H1 (cell line): ENCODE measurements at regions not wholly inside any gene's neighbourhood (a gene's known extent, or its start where the extent isn't known, plus 50 kb on each side); places are given as distances from the start of the nearest gene placed in this dataset.

Experiments
- ATF3 ChIP-seq: IDR thresholded peaks from 2 replicates; pipeline ENCODE4 v1.6.1; 2011; ENCODE audit warnings: low read depth, mild to moderate bottlenecking, low read length; ENCODE audit not compliant: insufficient read depth
- CBX8 ChIP-seq: fragments of 300-800, 300-1000 bp; sonication (generic); IDR thresholded peaks from 2 replicates; pipeline ENCODE4 v1.7.1; 2016; ENCODE audit warnings: low read depth, low read length, borderline replicate concordance
- CHD7 ChIP-seq: fragments of 300-600 bp; sonication (generic); IDR thresholded peaks from 2 replicates; pipeline ENCODE4 v1.7.1; 2012; ENCODE audit warnings: low read length, moderate library complexity, mild to moderate bottlenecking, inconsistent platforms; ENCODE audit not compliant: insufficient replicate concordance
- TCF12 ChIP-seq: IDR thresholded peaks from 2 replicates; pipeline ENCODE4 v1.6.1; 2011; ENCODE audit warnings: low read depth, mild to moderate bottlenecking, low read length

DNA sequence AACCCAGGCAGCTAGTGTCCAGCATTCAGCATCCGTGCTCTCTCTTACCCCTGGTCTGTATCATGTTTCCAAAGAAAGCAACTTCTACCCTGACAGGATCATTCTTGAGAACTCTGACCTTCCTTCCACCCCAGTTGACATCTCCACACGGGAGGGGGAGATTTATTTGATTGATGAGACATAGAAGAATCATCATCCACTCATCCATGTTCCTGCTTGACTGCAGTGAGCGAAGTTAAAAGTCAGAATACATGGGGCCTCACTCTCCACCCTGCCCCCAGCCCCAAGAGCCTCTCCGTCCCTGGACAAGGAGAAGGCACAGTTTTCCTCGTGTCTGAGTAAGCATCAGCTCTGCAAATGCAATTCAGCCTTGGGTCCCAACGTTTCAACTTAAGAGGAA is 356.0 kb upstream of the TNP1 start (continued):
- TF ChIP-seq CHD7 (no peak), CBX8 (no peak), ATF3 (no peak), TCF12 (no peak)
